ENCODE measurements at regions not wholly inside any gene's neighbourhood (a gene's known extent, or its start where the extent isn't known, plus 50 kb on each side); places are given as distances from the start of the nearest gene placed in this dataset.

- POLR2A ChIA-PET (ENCODE audit: low non-redundant PET): no interaction called here
- no peak for DNase-seq (ENCODE audit: low spot score)
- TF ChIP-seq CTCF (conservative IDR thresholded peaks at IDR 0.05; ENCODE audit: low read depth): no peak
- no peak overlapping the region for H3K27ac ChIP-seq
- CTCF ChIA-PET: no interaction called here
These were observed 181.8 kb downstream of the DLL1 start for GRCh38 chr6:170108890-170109587.

GRCh38 chr6:170108456-170108855, 182.4 kb downstream of the DLL1 start:
- H3K27ac ChIP-seq: no peak overlapping the region
- POLR2A ChIA-PET (ENCODE audit: low non-redundant PET): no interaction called here
- TF ChIP-seq CTCF (conservative IDR thresholded peaks at IDR 0.05; ENCODE audit: low read depth): no peak
- DNase-seq (ENCODE audit: low spot score): no peak
- CTCF ChIA-PET: no interaction called here

- no peak for DNase-seq (ENCODE audit: low spot score)
- CTCF ChIA-PET: no interaction called here
- TF ChIP-seq CTCF (conservative IDR thresholded peaks at IDR 0.05; ENCODE audit: low read depth): no peak
- H3K27ac ChIP-seq: no peak overlapping the region
- POLR2A ChIA-PET (ENCODE audit: low non-redundant PET): no interaction called here
These were observed 183.2 kb downstream of the DLL1 start for GRCh38 chr6:170107606-170108222.

- no peak for DNase-seq (ENCODE audit: low spot score)
- ChIA-PET CTCF (no interaction called here), POLR2A (ENCODE audit: low non-redundant PET) (no interaction called here)
- TF ChIP-seq CTCF (conservative IDR thresholded peaks at IDR 0.05; ENCODE audit: low read depth): no peak
- no peak overlapping the region for H3K27ac ChIP-seq
These were observed 183.9 kb downstream of the DLL1 start for GRCh38 chr6:170106906-170107525.

- no peak for DNase-seq (ENCODE audit: low spot score)
These were observed 188.0 kb downstream of the DLL1 start for GRCh38 chr6:170102582-170103481.

More at GRCh38 chr6:170102582-170103481, 188.0 kb downstream of the DLL1 start:
- TF ChIP-seq CTCF (conservative IDR thresholded peaks at IDR 0.05; ENCODE audit: low read depth): no peak
- CTCF ChIA-PET: interaction anchor here (0.6 kb wide), 1 partner anchor 21 kb away, joined by 3 read pairs; no protein-coding TSS in a partner anchor
- no peak overlapping the region for H3K27ac ChIP-seq
- POLR2A ChIA-PET (ENCODE audit: low non-redundant PET): no interaction called here

All from RWPE1 (cell line).